ENCODE measurements at regions not wholly inside any gene's neighbourhood (a gene's known extent, or its start where the extent isn't known, plus 50 kb on each side); places are given as distances from the start of the nearest gene placed in this dataset.
"Not testable (repeated sequence)": the region's sequence is repeated elsewhere in the genome, so short reads cannot be mapped to it uniquely, and the experiment has no call there.

GRCh38 chr21:10345178-10345612, 176.2 kb upstream of the TPTE start:
- not testable (repeated sequence) for TF ChIP-seq CTCF (IDR thresholded peaks at IDR 0.05; ENCODE audit: poor library complexity); EZH2 (IDR thresholded peaks at IDR 0.05; ENCODE audit: borderline replicate concordance); EZH2phosphoT487 (IDR thresholded peaks at IDR 0.05; ENCODE audit: low read depth, severe bottlenecking, unreplicated experiment)

Measured in hepatocyte (in vitro differentiated cells).